HEK293 (cell line): ENCODE measurements at regions not wholly inside any gene's neighbourhood (a gene's known extent, or its start where the extent isn't known, plus 50 kb on each side); places are given as distances from the start of the nearest gene placed in this dataset.

Experiments used
- CTCF ChIA-PET: fragments of 350-600 bp; formaldehyde crosslinking; extraction: SDS; loops from one replicate; lab custom pipeline; 2021; ENCODE audit warnings: antibody characterized with exemption; lab: Yijun Ruan, JAX
- POLR2A ChIA-PET: fragments of 300-600 bp; formaldehyde crosslinking; extraction: SDS; loops from one replicate; lab custom pipeline; 2020; ENCODE audit warnings: antibody characterized with exemption, inconsistent platforms; lab: Yijun Ruan, JAX
- H3K27ac ChIP-seq: fragments of 200-500 bp; sonication (Bioruptor generic); 2 replicates; pipeline ENCODE4 v1.5.1; 2014; ENCODE audit warnings: low read depth, low read length, control low read depth, inconsistent platforms; ENCODE audit errors: extremely low read depth
- H3K36me3 ChIP-seq, 2 experiments: fragments of 200-500 bp in 1 of 2; sonication (Bioruptor generic) in 1 of 2; 1 replicate in 1 of 2; 2 replicates in 1 of 2; pipeline ENCODE4 v1.5.1; 2014 to 2017; ENCODE audit warnings: inconsistent platforms in 2 of 2, low read length in 2 of 2; ENCODE audit not compliant: control insufficient read depth in 2 of 2, insufficient read depth in 1 of 2
- H3K4me1 ChIP-seq: fragments of 200-500 bp; sonication (Bioruptor generic); 2 replicates; pipeline ENCODE4 v1.5.1; 2014; ENCODE audit warnings: mild to moderate bottlenecking, low read length, inconsistent platforms; ENCODE audit not compliant: control insufficient read depth, insufficient read depth
- H3K4me3 ChIP-seq: 2 replicates; pipeline ENCODE4 v1.5.1; 2011; ENCODE audit warnings: low read depth, mild to moderate bottlenecking, control low read depth, low read length, moderate library complexity
- H3K9me3 ChIP-seq: fragments of 200-500 bp; sonication (Bioruptor generic); 2 replicates; pipeline ENCODE4 v1.5.1; 2014; ENCODE audit warnings: low read depth, low read length, inconsistent platforms; ENCODE audit not compliant: control insufficient read depth, insufficient read depth
- SCRT2 ChIP-seq: fragments of 450-650 bp; formaldehyde crosslinking; IDR thresholded peaks from 2 replicates; pipeline ENCODE4 v1.5.1; 2016; ENCODE audit warnings: missing biosample characterization, missing genetic modification characterization
- SETDB1 ChIP-seq: IDR thresholded peaks from one replicate; pipeline ENCODE4 v1.6.1; 2017; ENCODE audit warnings: mild to moderate bottlenecking, low read length, moderate library complexity, mixed read lengths; ENCODE audit not compliant: insufficient read length
- ZFP3 ChIP-seq: fragments of 450-650 bp; formaldehyde crosslinking; IDR thresholded peaks from 2 replicates; pipeline ENCODE4 v1.5.1; 2016; ENCODE audit warnings: low read depth, missing biosample characterization, missing genetic modification characterization
- ZNF146 ChIP-seq: fragments of 450-650 bp; formaldehyde crosslinking; IDR thresholded peaks from 2 replicates; pipeline ENCODE4 v1.5.1; 2016; ENCODE audit warnings: missing biosample characterization, missing genetic modification characterization
- ZNF169 ChIP-seq: fragments of 450-650 bp; formaldehyde crosslinking; IDR thresholded peaks from 2 replicates; pipeline ENCODE4 v1.5.1; 2016; ENCODE audit warnings: missing biosample characterization, missing genetic modification characterization
- ZNF211 ChIP-seq: fragments of 450-650 bp; formaldehyde crosslinking; IDR thresholded peaks from 2 replicates; pipeline ENCODE4 v1.5.1; 2016; ENCODE audit warnings: low read depth, missing biosample characterization, missing genetic modification characterization
- ZNF571 ChIP-seq: fragments of 450-650 bp; formaldehyde crosslinking; IDR thresholded peaks from 2 replicates; pipeline ENCODE4 v1.5.0; 2017; ENCODE audit warnings: missing biosample characterization, missing genetic modification characterization
- ZNF624 ChIP-seq: fragments of 450-650 bp; formaldehyde crosslinking; IDR thresholded peaks from 2 replicates; pipeline ENCODE4 v1.5.1; 2017; ENCODE audit warnings: missing biosample characterization, missing genetic modification characterization
- TF ChIP-seq, protein P1 (sequence below): fragments of 450-650 bp; formaldehyde crosslinking; IDR thresholded peaks from 2 replicates; pipeline ENCODE4 v1.5.1; 2016; ENCODE audit warnings: missing biosample characterization, missing genetic modification characterization, borderline replicate concordance
- TF ChIP-seq, protein P2 (sequence below): fragments of 450-650 bp; formaldehyde crosslinking; optimal IDR thresholded peaks from 2 replicates; pipeline ENCODE3; 2016; ENCODE audit warnings: missing biosample characterization, mild to moderate bottlenecking, missing genetic modification characterization
- TF ChIP-seq, protein P3 (sequence below): fragments of 450-650 bp; formaldehyde crosslinking; IDR thresholded peaks from 2 replicates; pipeline ENCODE4 v1.5.1; 2017; ENCODE audit warnings: missing biosample characterization, mild to moderate bottlenecking, missing genetic modification characterization, moderate library complexity
- TF ChIP-seq, protein P4 (sequence below): fragments of 450-650 bp; formaldehyde crosslinking; IDR thresholded peaks from 2 replicates; pipeline ENCODE4 v1.5.1; 2017; ENCODE audit warnings: missing biosample characterization, missing genetic modification characterization
- TF ChIP-seq, protein P5 (sequence below): fragments of 450-650 bp; formaldehyde crosslinking; IDR thresholded peaks from 2 replicates; pipeline ENCODE4 v1.5.1; 2016; ENCODE audit warnings: missing biosample characterization, missing genetic modification characterization

DNA sequence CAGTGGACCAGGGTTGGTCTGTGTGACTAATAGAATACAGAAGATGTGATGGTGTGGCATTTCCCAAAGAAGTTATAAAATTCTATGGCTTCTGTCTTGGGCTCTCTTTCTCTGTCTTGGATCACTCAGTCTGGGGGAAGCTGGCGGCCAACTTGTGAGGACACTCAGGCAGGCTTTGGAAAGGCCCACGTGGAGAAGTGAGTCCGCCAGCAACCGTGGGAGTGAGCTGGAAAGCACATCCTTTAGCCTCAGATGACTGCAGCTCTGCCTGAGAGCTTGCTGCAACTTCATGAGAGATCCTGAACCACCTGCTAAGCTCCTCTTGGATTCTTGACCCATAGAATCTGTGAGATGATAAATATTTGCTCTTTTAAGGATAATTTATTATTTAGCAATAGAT, 72.0 kb upstream of the RASGRP1 start (continued):
- no peak for TF ChIP-seq ZNF146 (tag by site-specific recombination)
- TF ChIP-seq, all 188 proteins: peak for 0

DNA sequence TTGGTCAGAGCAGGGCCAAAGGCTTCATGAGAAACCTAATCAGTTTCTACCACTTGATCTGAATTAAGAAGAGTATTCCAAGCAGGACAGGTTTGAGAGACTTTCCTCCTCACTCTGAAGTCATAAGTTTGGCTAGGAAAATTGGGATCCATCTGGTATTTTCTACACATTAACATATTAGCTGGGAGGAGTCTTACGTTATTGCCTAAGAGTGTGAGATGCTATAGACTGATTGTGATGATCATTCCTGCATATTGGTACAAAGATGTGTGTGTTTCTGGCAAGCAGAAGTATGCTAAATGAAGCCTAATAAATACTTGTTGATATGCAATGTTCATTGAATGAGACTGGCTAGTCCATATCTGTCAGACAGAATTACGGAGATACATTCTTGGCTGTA, 73.5 kb upstream of the RASGRP1 start:
- no peaks in the 10 kb centered on the region for H3K4me1 ChIP-seq
- POLR2A ChIA-PET: no interaction called here
- H3K27ac ChIP-seq: no peak overlapping the region
- TF ChIP-seq, protein P1, sequence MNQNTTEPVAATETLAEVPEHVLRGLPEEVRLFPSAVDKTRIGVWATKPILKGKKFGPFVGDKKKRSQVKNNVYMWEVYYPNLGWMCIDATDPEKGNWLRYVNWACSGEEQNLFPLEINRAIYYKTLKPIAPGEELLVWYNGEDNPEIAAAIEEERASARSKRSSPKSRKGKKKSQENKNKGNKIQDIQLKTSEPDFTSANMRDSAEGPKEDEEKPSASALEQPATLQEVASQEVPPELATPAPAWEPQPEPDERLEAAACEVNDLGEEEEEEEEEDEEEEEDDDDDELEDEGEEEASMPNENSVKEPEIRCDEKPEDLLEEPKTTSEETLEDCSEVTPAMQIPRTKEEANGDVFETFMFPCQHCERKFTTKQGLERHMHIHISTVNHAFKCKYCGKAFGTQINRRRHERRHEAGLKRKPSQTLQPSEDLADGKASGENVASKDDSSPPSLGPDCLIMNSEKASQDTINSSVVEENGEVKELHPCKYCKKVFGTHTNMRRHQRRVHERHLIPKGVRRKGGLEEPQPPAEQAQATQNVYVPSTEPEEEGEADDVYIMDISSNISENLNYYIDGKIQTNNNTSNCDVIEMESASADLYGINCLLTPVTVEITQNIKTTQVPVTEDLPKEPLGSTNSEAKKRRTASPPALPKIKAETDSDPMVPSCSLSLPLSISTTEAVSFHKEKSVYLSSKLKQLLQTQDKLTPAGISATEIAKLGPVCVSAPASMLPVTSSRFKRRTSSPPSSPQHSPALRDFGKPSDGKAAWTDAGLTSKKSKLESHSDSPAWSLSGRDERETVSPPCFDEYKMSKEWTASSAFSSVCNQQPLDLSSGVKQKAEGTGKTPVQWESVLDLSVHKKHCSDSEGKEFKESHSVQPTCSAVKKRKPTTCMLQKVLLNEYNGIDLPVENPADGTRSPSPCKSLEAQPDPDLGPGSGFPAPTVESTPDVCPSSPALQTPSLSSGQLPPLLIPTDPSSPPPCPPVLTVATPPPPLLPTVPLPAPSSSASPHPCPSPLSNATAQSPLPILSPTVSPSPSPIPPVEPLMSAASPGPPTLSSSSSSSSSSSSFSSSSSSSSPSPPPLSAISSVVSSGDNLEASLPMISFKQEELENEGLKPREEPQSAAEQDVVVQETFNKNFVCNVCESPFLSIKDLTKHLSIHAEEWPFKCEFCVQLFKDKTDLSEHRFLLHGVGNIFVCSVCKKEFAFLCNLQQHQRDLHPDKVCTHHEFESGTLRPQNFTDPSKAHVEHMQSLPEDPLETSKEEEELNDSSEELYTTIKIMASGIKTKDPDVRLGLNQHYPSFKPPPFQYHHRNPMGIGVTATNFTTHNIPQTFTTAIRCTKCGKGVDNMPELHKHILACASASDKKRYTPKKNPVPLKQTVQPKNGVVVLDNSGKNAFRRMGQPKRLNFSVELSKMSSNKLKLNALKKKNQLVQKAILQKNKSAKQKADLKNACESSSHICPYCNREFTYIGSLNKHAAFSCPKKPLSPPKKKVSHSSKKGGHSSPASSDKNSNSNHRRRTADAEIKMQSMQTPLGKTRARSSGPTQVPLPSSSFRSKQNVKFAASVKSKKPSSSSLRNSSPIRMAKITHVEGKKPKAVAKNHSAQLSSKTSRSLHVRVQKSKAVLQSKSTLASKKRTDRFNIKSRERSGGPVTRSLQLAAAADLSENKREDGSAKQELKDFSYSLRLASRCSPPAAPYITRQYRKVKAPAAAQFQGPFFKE (tag by site-specific recombination): no peak
- TF ChIP-seq, protein P2, sequence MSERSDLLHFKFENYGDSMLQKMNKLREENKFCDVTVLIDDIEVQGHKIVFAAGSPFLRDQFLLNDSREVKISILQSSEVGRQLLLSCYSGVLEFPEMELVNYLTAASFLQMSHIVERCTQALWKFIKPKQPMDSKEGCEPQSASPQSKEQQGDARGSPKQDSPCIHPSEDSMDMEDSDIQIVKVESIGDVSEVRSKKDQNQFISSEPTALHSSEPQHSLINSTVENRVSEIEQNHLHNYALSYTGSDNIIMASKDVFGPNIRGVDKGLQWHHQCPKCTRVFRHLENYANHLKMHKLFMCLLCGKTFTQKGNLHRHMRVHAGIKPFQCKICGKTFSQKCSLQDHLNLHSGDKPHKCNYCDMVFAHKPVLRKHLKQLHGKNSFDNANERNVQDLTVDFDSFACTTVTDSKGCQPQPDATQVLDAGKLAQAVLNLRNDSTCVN (tag by site-specific recombination): no peak
- TF ChIP-seq SETDB1: no peak
- no peak for TF ChIP-seq SCRT2 (tag by site-specific recombination)
- TF ChIP-seq, protein P3, sequence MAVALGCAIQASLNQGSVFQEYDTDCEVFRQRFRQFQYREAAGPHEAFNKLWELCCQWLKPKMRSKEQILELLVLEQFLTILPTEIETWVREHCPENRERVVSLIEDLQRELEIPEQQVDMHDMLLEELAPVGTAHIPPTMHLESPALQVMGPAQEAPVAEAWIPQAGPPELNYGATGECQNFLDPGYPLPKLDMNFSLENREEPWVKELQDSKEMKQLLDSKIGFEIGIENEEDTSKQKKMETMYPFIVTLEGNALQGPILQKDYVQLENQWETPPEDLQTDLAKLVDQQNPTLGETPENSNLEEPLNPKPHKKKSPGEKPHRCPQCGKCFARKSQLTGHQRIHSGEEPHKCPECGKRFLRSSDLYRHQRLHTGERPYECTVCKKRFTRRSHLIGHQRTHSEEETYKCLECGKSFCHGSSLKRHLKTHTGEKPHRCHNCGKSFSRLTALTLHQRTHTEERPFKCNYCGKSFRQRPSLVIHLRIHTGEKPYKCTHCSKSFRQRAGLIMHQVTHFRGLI (tag by site-specific recombination): no peak
- TF ChIP-seq, protein P4, sequence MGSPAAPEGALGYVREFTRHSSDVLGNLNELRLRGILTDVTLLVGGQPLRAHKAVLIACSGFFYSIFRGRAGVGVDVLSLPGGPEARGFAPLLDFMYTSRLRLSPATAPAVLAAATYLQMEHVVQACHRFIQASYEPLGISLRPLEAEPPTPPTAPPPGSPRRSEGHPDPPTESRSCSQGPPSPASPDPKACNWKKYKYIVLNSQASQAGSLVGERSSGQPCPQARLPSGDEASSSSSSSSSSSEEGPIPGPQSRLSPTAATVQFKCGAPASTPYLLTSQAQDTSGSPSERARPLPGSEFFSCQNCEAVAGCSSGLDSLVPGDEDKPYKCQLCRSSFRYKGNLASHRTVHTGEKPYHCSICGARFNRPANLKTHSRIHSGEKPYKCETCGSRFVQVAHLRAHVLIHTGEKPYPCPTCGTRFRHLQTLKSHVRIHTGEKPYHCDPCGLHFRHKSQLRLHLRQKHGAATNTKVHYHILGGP (tag by site-specific recombination): no peak
- TF ChIP-seq, all 188 proteins: peak for 0
- no peaks in the 10 kb centered on the region for H3K9me3 ChIP-seq
- H3K36me3 ChIP-seq: no peaks in the 10 kb centered on the region
- H3K4me3 ChIP-seq: no peak overlapping the region
- CTCF ChIA-PET: no interaction called here

DNA sequence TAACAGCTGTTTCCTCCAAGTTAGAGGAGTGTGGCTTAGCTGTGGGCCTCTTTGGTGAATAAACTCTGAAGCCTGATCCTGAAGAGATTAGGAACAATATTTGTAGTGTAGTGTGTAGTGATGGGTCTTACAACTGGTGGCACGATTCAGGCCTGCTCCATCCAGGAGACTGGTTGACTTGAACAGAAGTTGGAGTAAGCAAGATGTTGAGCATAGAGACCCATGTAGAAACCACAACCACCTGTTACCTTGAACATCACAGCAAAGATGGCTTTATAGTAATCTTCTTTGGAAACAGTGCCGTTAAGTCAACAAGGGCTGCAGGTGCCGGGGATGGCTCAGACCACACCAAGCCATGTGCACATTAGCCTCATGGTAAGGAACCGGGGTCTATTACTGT, 74.2 kb upstream of the RASGRP1 start:
- no peak for TF ChIP-seq ZNF169 (tag by site-specific recombination)
- no peaks in the 10 kb centered on the region for H3K36me3 ChIP-seq
- no peak overlapping the region for H3K4me3 ChIP-seq
- H3K27ac ChIP-seq: no peak overlapping the region
- no peaks in the 10 kb centered on the region for H3K9me3 ChIP-seq
- no peaks in the 10 kb centered on the region for H3K4me1 ChIP-seq
- POLR2A ChIA-PET: no interaction called here
- CTCF ChIA-PET: no interaction called here

DNA sequence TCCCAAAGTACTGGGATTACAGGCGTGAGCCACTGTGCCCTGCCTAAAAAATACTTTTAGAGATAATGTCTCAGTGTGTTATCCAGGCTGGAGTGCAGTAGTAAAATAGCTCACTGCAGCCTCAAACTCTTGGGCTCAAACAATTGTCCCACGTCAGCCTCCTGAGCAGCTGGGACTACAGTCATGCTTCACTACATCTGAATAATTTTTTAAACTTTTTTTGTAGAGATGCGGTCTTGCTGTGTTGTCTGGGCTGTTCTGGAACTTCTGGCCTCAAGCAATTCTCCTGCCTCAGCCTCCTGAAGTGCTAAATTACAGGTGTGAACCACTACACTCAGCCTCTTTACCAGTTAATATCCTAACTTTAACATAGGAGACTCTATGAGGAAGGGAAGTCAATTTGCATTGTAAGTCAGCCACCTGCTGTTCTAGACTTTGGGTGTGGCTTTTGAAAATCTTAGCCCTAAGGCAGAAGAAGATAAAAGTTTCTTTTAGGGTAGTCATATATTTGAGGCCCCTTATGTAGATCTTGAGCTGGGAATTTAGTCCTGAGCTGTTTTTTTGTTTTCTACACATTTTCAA, 78.2 kb upstream of the RASGRP1 start:
- no peaks in the 10 kb centered on the region for H3K4me1 ChIP-seq
- H3K27ac ChIP-seq: no peak overlapping the region
- ChIA-PET POLR2A (no interaction called here), CTCF (interaction anchor here (0.7 kb wide), 1 partner anchor 167 kb away, joined by 4 read pairs; no protein-coding TSS in a partner anchor)
- no peaks in the 10 kb centered on the region for H3K36me3 ChIP-seq
- TF ChIP-seq ZNF624: no peak
- TF ChIP-seq ZFP3: no peak
- no peak for TF ChIP-seq ZNF571 (tag by site-specific recombination)
- TF ChIP-seq, protein P5, sequence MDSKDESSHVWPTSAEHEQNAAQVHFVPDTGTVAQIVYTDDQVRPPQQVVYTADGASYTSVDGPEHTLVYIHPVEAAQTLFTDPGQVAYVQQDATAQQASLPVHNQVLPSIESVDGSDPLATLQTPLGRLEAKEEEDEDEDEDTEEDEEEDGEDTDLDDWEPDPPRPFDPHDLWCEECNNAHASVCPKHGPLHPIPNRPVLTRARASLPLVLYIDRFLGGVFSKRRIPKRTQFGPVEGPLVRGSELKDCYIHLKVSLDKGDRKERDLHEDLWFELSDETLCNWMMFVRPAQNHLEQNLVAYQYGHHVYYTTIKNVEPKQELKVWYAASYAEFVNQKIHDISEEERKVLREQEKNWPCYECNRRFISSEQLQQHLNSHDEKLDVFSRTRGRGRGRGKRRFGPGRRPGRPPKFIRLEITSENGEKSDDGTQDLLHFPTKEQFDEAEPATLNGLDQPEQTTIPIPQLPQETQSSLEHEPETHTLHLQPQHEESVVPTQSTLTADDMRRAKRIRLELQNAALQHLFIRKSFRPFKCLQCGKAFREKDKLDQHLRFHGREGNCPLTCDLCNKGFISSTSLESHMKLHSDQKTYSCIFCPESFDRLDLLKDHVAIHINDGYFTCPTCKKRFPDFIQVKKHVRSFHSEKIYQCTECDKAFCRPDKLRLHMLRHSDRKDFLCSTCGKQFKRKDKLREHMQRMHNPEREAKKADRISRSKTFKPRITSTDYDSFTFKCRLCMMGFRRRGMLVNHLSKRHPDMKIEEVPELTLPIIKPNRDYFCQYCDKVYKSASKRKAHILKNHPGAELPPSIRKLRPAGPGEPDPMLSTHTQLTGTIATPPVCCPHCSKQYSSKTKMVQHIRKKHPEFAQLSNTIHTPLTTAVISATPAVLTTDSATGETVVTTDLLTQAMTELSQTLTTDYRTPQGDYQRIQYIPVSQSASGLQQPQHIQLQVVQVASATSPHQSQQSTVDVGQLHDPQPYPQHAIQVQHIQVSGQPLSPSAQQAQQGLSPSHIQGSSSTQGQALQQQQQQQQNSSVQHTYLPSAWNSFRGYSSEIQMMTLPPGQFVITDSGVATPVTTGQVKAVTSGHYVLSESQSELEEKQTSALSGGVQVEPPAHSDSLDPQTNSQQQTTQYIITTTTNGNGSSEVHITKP (tag by site-specific recombination): no peak
- TF ChIP-seq ZNF211: no peak
- no peak overlapping the region for H3K4me3 ChIP-seq
- H3K9me3 ChIP-seq: no peaks in the 10 kb centered on the region
